ENCODE measurements at regions not wholly inside any gene's neighbourhood (a gene's known extent, or its start where the extent isn't known, plus 50 kb on each side); places are given as distances from the start of the nearest gene placed in this dataset.
"Not testable (repeated sequence)": the region's sequence is repeated elsewhere in the genome, so short reads cannot be mapped to it uniquely, and the experiment has no call there.

DNA sequence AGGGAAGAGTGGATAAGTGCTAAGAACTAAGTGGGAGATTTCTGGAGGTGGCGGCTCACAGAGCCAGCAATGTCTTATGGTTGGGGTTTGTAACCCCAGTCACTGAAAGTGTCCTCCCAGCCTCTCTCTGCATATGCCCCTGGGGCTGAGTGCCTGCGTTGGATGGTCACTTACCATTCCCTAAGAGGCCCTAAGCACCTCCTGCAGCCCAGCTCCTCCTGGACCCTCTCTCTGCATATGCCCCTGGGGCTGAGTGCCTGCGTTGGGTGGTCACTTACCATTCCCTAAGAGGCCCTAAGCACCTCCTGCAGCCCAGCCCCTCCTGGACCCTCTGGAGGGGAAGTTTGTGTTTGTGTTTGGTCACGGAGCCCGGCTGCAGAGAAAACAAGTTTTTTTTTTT lies 425.8 kb downstream of the TMEM121 start:
- DNase-seq (ENCODE audit: low read depth in 2 of 2): no peak
- no peak for TF ChIP-seq EZH2 (IDR thresholded peaks at IDR 0.05; ENCODE audit: low read length, missing control alignments)
- TF ChIP-seq, protein P1, sequence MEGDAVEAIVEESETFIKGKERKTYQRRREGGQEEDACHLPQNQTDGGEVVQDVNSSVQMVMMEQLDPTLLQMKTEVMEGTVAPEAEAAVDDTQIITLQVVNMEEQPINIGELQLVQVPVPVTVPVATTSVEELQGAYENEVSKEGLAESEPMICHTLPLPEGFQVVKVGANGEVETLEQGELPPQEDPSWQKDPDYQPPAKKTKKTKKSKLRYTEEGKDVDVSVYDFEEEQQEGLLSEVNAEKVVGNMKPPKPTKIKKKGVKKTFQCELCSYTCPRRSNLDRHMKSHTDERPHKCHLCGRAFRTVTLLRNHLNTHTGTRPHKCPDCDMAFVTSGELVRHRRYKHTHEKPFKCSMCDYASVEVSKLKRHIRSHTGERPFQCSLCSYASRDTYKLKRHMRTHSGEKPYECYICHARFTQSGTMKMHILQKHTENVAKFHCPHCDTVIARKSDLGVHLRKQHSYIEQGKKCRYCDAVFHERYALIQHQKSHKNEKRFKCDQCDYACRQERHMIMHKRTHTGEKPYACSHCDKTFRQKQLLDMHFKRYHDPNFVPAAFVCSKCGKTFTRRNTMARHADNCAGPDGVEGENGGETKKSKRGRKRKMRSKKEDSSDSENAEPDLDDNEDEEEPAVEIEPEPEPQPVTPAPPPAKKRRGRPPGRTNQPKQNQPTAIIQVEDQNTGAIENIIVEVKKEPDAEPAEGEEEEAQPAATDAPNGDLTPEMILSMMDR (conservative IDR thresholded peaks at IDR 0.05 in 1 of 2, IDR thresholded peaks at IDR 0.05 in 1 of 2; ENCODE audit: low read depth in 1 of 2, low read length in 2 of 2): no peak
- no peak overlapping the region for H3K9ac ChIP-seq (ENCODE audit: insufficient read depth, low read length)

DNA sequence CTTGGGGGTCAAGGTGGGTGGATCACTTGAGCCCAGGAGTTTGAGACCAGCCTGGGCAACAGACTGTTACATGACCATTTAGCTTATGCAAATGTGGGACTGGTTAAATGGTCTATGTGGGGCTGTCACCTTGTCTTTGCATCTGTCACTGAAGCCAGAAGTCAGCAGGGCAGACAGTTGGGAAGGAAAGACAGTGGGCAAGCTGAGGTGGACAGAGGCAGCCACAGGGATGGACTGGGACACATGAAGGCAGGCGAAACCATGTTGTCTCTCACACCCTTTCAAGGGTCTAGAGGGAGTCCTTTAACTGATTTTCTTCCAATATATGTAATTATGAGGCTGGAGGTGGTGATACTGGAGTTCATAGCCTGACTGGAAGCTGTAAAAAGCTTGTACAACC lies 426.4 kb downstream of the TMEM121 start:
- Histone ChIP-seq H3K4me3 (replicated peaks in 1 of 4; ENCODE audit: control extremely low read depth in 1 of 4, insufficient read depth in 1 of 4, low read depth in 3 of 4, low read length in 4 of 4) (no peak overlapping the region), H3K4me1 (ENCODE audit: control insufficient read depth, extremely low read depth, insufficient read depth, low read length) (no peaks in the 10 kb centered on the region), H3K79me2 (ENCODE audit: control insufficient read depth, insufficient read depth, low read length) (no peaks in the 10 kb centered on the region), H3K9ac (ENCODE audit: insufficient read depth, low read length) (no peak overlapping the region), H3K27me3 (ENCODE audit: control insufficient read depth, insufficient read depth, low read length) (no peaks in the 10 kb centered on the region), H3K9me3 (ENCODE audit: control insufficient read depth, insufficient read depth, low read depth, low read length) (no peaks in the 10 kb centered on the region), H4K20me1 (ENCODE audit: control insufficient read depth, extremely low read depth, insufficient read depth, low read length) (no peaks in the 10 kb centered on the region), H3K36me3 (ENCODE audit: control insufficient read depth, insufficient read depth, low read length) (no peaks in the 10 kb centered on the region), H2AFZ (ENCODE audit: low read length) (no peak overlapping the region), H3K27ac (ENCODE audit: insufficient read depth, low read length) (no peak overlapping the region), H3K4me2 (ENCODE audit: extremely low read depth, insufficient read depth, low read length) (no peak overlapping the region)
- TF ChIP-seq, protein P1 (conservative IDR thresholded peaks at IDR 0.05 in 1 of 2, IDR thresholded peaks at IDR 0.05 in 1 of 2; ENCODE audit: low read depth in 1 of 2, low read length in 2 of 2): no peak
- TF ChIP-seq EZH2 (IDR thresholded peaks at IDR 0.05; ENCODE audit: low read length, missing control alignments): no peak
- no peak for DNase-seq (ENCODE audit: low read depth in 2 of 2)

More for the DNA sequence above, 425.8 kb downstream of the TMEM121 start:
- H3K4me2 ChIP-seq (ENCODE audit: extremely low read depth, insufficient read depth, low read length): no peak overlapping the region
- H4K20me1 ChIP-seq (ENCODE audit: control insufficient read depth, extremely low read depth, insufficient read depth, low read length): no peaks in the 10 kb centered on the region
- H3K27ac ChIP-seq (ENCODE audit: insufficient read depth, low read length): no peak overlapping the region
- H2AFZ ChIP-seq (ENCODE audit: low read length): no peak overlapping the region
- no peaks in the 10 kb centered on the region for H3K79me2 ChIP-seq (ENCODE audit: control insufficient read depth, insufficient read depth, low read length)
- H3K4me1 ChIP-seq (ENCODE audit: control insufficient read depth, extremely low read depth, insufficient read depth, low read length): no peaks in the 10 kb centered on the region
- H3K4me3 ChIP-seq (replicated peaks in 1 of 4; ENCODE audit: control extremely low read depth in 1 of 4, insufficient read depth in 1 of 4, low read depth in 3 of 4, low read length in 4 of 4): no peak overlapping the region
- H3K36me3 ChIP-seq (ENCODE audit: control insufficient read depth, insufficient read depth, low read length): no peaks in the 10 kb centered on the region
- H3K9me3 ChIP-seq (ENCODE audit: control insufficient read depth, insufficient read depth, low read depth, low read length): no peaks in the 10 kb centered on the region
- H3K27me3 ChIP-seq (ENCODE audit: control insufficient read depth, insufficient read depth, low read length): no peaks in the 10 kb centered on the region

DNA sequence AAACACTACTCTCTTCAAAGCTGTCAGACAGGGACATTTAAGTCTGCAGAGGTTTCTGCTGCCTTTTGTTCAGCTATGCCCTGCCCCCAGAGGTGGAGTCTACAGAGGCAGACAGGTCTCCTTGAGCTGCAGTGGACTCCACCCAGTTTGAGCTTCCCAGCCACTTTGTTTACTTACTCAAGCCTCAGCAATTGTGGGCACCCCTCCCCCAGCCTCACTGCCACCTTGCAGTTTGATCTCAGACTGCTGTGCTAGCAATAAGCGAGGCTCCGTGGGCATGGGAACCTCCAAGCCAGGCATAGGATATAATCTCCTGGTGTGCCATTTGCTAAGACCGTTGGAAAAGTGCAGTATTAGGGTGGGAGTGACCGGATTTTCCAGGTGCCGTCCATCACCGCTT lies 435.2 kb downstream of the TMEM121 start:
- H3K4me1 ChIP-seq (ENCODE audit: control insufficient read depth, extremely low read depth, insufficient read depth, low read length); H3K79me2 ChIP-seq (ENCODE audit: control insufficient read depth, insufficient read depth, low read length); H4K20me1 ChIP-seq (ENCODE audit: control insufficient read depth, extremely low read depth, insufficient read depth, low read length); H3K36me3 ChIP-seq (ENCODE audit: control insufficient read depth, insufficient read depth, low read length); H3K27me3 ChIP-seq (ENCODE audit: control insufficient read depth, insufficient read depth, low read length); H3K27ac ChIP-seq (ENCODE audit: insufficient read depth, low read length); H3K9ac ChIP-seq (ENCODE audit: insufficient read depth, low read length); H3K4me3 ChIP-seq (replicated peaks in 1 of 4; ENCODE audit: control extremely low read depth in 1 of 4, insufficient read depth in 1 of 4, low read depth in 3 of 4, low read length in 4 of 4); DNase-seq (ENCODE audit: low read depth in 2 of 2); H3K9me3 ChIP-seq (ENCODE audit: control insufficient read depth, insufficient read depth, low read depth, low read length); H3K4me2 ChIP-seq (ENCODE audit: extremely low read depth, insufficient read depth, low read length); H2AFZ ChIP-seq (ENCODE audit: low read length): not testable (repeated sequence)
